GM18907 (cell line): ENCODE measurements at regions not wholly inside any gene's neighbourhood (a gene's known extent, or its start where the extent isn't known, plus 50 kb on each side); places are given as distances from the start of the nearest gene placed in this dataset.
A peak's percentile ranks its signal among the peaks of the same experiment; 100 is the strongest.
"Not testable (repeated sequence)": the region's sequence is repeated elsewhere in the genome, so short reads cannot be mapped to it uniquely, and the experiment has no call there.

Experiments used
- ATAC-seq: cut with Tn5 transposase; IDR thresholded peaks from one replicate; pipeline ENCODE4 v1.9.1; 2021; ENCODE audit warnings: mild to moderate bottlenecking, moderate library complexity; ENCODE audit not compliant: unreplicated experiment

DNA sequence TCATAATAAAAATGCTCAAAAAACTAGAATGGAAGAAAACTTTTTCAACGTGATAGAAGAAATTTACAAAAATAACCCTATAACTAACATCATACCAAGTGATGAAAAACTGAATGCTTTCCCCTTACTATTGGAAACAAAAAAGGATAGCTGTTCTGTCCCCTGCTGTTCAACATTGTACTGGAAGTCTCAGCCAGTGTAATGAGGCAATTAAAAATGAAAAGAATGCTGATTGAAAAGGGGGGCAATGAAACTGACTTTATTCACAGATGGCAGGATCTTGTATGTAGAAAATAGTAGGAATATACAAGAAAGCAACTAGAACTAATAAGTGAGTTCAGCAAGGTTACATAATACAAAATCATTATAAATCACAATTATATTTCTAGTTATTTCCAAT lies 337.9 kb upstream of the KITLG start:
- ATAC-seq, result no peak

GRCh38 chr12:88914967-88915366 lies 334.7 kb upstream of the KITLG start:
- ATAC-seq, result no peak

GRCh38 chr12:88909510-88909909 lies 329.2 kb upstream of the KITLG start:
- no peak for ATAC-seq

DNA sequence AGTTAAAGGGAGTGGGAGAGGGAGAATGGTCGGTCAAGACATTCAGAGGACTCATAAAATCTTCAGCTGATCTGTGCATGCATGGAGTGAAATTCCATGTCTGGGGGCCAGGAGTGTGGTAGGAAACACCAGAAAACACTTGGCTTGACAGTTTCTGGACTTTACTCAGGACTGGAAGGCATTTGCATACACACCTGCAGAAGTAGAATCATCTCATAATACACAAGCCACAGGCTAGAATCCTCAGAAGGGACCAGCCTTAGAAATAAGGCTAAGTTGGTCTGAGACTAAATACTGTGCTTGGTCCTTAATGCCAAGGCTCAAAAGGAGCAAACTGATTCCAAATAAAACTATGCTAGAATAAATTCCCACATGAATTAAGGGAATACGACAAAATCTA lies 328.1 kb upstream of the KITLG start:
- ATAC-seq, result no peak

DNA sequence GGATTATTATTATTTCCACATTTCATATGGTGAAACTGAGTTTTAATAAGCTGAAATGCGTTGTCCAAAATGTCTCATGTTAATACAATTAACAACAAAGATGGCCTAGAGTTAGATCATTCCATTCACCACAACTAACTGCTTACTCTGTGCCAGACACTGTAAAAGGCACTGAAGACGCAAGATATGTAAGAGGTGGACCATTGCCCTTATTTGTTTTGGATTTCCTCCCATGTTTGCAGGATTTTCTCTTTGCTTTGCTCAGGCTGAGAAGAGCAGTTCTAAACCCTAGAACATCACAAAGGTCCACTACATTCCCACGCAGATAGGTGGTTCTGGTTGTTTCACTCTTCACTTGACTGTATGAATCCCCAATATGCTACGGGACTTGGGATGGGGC lies 324.4 kb upstream of the KITLG start:
- no peak for ATAC-seq

DNA sequence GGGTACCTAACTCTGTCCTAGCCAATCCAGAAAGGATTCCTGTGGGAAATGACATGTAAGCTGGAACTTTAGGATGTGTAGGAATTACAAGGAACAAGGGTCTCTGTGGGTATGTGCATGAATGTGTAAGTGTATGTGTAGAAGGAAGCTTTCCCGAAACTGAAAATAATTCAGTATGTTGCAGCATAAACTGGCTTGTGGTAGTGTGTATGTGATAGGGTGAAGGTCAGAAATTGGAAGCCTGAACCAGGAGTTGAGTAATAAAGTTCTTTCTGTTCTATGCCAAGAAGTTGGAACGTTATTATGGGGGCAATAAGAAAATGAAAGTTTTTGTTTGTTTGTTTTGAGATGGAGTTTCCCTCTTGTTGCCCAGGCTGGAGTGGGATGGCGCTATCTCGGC lies 323.1 kb upstream of the KITLG start:
- ATAC-seq, result no peak

GRCh38 chr12:88897723-88898122 lies 317.5 kb upstream of the KITLG start:
- ATAC-seq, result no peak

- no peak for ATAC-seq
These were observed 316.7 kb upstream of the KITLG start for GRCh38 chr12:88896958-88897357.

GRCh38 chr12:88895634-88896033 lies 315.4 kb upstream of the KITLG start:
- ATAC-seq, result no peak

DNA sequence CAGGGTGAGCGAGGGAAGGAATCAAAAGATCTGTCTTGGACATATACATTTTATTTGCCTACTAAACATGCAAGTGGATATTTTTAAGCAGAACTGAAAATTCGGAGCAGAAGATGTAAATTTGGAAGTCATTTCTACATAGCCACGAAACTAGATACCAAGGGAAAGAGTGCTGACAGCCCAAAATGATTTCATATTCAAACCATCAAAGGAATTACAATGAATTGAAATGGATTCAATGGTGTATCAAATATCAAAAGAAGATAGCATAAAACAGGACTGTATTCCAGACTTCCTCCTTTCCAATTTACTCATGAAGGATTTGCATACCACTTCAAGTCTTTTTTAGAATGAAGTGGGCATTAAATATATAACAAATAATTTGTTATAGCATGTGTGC lies 313.5 kb upstream of the KITLG start:
- no peak for ATAC-seq

- ATAC-seq, result not testable (repeated sequence)
These were observed 311.2 kb upstream of the KITLG start for GRCh38 chr12:88891434-88891833.

DNA sequence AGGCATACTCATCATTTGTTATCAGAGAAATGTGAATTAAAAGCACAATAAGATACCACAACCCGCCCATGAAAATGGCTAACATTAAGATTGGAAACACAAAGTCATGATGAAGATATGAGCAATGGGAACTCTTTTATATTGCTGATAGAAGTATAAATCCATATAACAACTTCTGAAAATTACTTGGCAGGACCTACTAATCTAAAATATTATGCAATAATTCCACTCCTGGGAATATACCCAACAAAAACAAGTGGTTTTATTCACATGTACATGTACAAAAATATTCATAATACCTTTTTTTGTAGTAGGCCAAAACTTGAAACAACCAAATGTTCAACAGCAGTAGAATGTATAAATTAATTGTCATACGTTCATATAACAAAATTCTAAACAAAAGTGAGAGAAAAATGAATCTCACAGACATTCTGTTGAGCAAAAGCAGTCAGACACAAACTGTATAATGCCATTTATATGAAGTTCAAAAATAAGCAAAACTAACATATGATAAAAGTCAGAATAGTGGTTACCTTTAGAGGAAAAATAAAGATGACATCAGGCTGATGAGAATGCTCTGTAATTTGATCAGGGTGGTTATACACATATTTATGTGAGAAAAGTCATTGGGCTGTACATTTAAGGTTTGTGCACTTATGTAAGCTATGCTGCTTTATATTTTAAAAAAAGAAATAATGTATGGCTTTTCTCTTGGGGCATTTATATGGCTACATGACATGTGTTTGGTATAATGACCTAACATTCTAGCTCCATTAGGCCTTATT lies 309.2 kb upstream of the KITLG start:
- no peak for ATAC-seq

GRCh38 chr12:88884600-88884999 lies 304.3 kb upstream of the KITLG start:
- peak; percentile 83 for ATAC-seq

DNA sequence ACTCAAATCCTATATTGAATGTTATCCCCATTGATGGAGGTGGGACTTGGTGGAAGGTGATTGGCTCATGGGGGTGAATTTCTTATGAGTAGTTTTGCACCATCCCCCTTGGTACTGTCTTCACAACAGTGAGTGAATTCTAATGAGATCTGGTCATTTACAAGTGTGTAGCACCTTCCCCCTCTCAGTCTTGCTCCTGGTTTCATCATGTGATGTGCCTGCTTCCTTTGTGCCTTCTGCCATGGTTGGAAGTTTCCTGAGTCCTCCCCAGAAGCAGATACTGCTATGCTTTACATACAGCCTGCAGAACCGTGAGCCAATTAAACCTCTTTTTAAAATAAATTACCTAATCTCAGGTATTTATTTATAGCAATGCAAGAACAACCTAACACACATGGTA lies 302.4 kb upstream of the KITLG start:
- ATAC-seq, result no peak

DNA sequence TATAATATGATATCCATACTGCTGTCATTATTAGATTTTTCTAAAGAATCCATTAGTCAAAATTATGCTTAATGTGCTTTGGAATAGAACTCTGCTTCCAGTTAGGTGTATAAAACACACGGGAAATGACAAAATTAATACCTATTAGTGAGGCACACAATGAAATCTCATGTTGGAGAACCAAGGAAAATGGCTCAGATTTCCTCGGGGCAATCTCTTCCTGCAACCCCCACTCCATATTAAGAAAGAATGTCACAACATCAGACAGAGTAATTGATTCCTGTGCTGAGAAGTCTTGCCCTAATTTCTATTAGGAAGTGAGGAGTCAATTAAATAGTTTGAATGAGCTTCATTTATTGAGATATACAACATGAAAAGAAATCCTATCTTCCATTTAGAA lies 299.8 kb upstream of the KITLG start:
- no peak for ATAC-seq

- ATAC-seq, result no peak
These were observed 298.0 kb upstream of the KITLG start for GRCh38 chr12:88878295-88878694.

GRCh38 chr12:88876857-88877256 lies 296.6 kb upstream of the KITLG start:
- ATAC-seq, result no peak

DNA sequence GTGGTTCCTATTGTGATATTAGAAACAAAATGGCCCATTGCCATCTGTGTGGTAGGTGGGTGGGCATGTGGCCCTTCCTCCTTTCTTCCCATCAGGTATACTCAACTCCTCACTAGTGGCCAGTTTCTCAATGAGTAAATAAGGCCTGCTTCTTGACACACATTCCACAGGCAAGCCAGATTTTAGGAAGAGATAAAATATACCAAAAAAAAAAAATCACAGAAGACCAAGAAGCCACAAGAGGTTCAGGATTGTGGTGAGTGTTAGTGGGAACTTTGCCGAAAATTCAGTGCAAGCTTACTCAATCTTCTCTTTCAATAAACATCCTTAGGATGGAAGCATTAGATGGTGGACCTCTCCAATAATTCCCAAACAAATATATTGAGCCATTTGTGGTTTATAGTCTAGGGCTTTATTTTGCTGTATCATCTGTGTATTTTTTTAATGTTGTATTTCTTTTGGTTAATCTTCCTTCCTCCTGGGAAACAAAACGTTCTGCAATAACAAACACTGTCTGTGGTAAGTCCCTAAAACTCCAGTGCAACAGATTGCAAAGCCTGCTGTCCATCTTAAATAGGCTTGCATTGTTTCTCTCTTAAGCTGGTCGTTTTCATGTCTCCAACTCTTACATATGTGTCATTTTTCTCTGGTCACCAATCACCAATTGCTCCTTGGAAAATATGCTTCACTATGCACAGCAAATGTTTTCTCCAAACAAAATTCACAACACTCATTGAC lies 289.9 kb upstream of the KITLG start:
- no peak for ATAC-seq

DNA sequence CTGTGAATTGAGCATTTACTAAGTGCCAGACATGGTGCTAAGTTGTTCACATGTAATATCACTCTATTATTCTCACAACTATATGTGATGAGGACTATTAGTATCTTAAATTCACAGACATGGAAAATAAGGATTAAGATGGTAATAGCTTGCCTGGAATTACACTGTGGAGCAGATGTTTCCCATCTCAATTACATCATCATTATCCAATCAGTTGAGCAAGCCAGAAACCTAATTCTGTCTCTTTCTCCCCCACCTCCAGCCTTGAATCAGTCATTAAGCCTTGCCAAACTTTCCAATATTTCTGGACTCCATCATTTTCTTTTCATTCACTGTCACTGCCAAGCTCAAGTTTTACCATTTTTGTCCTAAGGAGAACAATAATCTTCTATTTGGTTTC lies 287.8 kb upstream of the KITLG start:
- no peak for ATAC-seq

DNA sequence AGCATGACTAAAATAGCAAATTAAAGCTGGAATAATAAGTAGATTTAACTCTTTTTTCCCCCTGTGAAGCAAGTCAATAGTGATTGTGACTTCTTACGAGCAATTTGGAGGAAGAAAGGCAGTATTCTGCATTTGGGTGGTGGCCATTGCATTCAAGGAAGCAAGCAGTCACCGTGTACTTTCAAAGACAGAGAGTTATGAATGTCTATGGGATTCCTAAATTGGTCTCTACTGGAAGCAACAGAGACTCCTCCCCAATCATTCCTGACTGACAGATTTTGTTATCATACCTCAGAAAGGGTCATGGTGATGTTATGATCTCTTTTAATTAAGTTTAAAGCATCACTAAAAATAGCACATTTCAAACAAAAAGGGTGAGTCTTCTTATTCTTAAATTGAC lies 287.2 kb upstream of the KITLG start:
- no peak for ATAC-seq

GRCh38 chr12:88866881-88867280 lies 286.6 kb upstream of the KITLG start:
- ATAC-seq, result no peak

GRCh38 chr12:88865537-88865936 lies 285.3 kb upstream of the KITLG start:
- ATAC-seq, result no peak

DNA sequence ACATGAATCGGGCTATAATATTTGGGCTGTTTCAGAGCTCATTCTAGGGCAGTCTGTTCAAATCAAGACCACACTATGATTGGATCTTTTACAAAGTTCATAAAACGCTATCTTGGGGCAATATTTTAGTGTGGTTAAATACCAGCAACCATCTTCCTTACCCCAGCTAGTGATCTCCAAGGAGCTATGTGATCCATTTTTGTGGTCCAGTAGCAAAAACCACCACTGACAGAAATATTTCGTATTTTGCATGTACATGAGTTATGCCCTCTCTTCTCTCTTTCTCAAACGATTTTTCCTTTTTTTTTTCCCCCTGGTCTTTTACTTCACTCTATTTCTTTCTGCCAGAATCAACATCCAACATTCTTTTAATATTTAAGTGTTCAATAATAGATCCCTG lies 280.6 kb upstream of the KITLG start:
- ATAC-seq, result no peak
